Glutamatergic neuron (in vitro differentiated cells): ENCODE measurements at regions not wholly inside any gene's neighbourhood (a gene's known extent, or its start where the extent isn't known, plus 50 kb on each side); places are given as distances from the start of the nearest gene placed in this dataset.

Source experiments
- DNase-seq: peaks from one replicate; pipeline ENCODE4 v3.0.0; 2022
- H3K27ac Mint-ChIP-seq: one replicate; pipeline ENCODE4 v1.8.0; 2020; ENCODE audit warnings: mild to moderate bottlenecking, mixed read lengths, inconsistent platforms; ENCODE audit not compliant: unreplicated experiment
- H3K27me3 Mint-ChIP-seq: one replicate; pipeline ENCODE4 v1.8.0; 2020; ENCODE audit warnings: mild to moderate bottlenecking, moderate library complexity, mixed read lengths, inconsistent platforms; ENCODE audit not compliant: unreplicated experiment
- H3K36me3 Mint-ChIP-seq: one replicate; pipeline ENCODE4 v1.8.0; 2020; ENCODE audit warnings: mild to moderate bottlenecking, mixed read lengths, inconsistent platforms; ENCODE audit not compliant: unreplicated experiment
- H3K4me1 Mint-ChIP-seq: one replicate; pipeline ENCODE4 v1.8.0; 2020; ENCODE audit warnings: mild to moderate bottlenecking, low read depth, mixed read lengths, inconsistent platforms; ENCODE audit not compliant: unreplicated experiment
- H3K4me3 Mint-ChIP-seq: one replicate; pipeline ENCODE4 v1.8.0; 2020; ENCODE audit warnings: mild to moderate bottlenecking, mixed read lengths, inconsistent platforms; ENCODE audit not compliant: unreplicated experiment
- H3K9me3 Mint-ChIP-seq: one replicate; pipeline ENCODE4 v1.8.0; 2020; ENCODE audit warnings: mild to moderate bottlenecking, moderate library complexity, mixed read lengths, inconsistent platforms; ENCODE audit not compliant: unreplicated experiment
- TF ChIP-seq, protein P1 (sequence below): fragments of 200-600 bp; sonication (generic); IDR thresholded peaks from one replicate; pipeline ENCODE4 v1.5.0; 2021; ENCODE audit not compliant: partially characterized antibody, unreplicated experiment

DNA sequence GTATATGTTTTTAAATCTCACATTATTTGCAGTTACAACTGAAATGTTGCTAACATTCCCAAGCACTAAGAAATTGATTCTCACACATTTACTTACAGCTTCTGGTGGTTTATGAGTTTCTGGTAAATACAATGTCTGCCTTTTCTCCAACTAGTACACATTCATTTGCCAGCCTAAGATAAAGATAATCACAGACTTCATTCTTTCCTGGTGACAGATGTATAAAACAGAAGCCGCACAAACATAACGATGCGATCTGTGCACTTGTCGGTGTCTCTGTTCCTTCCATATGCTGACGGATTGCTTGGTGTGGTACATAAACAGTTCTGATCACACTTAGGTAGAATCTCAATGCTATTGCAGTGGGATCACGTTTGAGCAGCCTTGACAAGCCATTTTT, 100.4 kb upstream of the DDX18 start:
- no peak for DNase-seq
- Mint-ChIP-seq H3K4me1 (peaks cover 6% of the 10 kb centered on the region), H3K9me3 (no peaks in the 10 kb centered on the region), H3K4me3 (no peak overlapping the region), H3K27ac (no peak overlapping the region), H3K36me3 (no peaks in the 10 kb centered on the region), H3K27me3 (no peaks in the 10 kb centered on the region)
- TF ChIP-seq, protein P1, sequence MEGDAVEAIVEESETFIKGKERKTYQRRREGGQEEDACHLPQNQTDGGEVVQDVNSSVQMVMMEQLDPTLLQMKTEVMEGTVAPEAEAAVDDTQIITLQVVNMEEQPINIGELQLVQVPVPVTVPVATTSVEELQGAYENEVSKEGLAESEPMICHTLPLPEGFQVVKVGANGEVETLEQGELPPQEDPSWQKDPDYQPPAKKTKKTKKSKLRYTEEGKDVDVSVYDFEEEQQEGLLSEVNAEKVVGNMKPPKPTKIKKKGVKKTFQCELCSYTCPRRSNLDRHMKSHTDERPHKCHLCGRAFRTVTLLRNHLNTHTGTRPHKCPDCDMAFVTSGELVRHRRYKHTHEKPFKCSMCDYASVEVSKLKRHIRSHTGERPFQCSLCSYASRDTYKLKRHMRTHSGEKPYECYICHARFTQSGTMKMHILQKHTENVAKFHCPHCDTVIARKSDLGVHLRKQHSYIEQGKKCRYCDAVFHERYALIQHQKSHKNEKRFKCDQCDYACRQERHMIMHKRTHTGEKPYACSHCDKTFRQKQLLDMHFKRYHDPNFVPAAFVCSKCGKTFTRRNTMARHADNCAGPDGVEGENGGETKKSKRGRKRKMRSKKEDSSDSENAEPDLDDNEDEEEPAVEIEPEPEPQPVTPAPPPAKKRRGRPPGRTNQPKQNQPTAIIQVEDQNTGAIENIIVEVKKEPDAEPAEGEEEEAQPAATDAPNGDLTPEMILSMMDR: no peak

DNA sequence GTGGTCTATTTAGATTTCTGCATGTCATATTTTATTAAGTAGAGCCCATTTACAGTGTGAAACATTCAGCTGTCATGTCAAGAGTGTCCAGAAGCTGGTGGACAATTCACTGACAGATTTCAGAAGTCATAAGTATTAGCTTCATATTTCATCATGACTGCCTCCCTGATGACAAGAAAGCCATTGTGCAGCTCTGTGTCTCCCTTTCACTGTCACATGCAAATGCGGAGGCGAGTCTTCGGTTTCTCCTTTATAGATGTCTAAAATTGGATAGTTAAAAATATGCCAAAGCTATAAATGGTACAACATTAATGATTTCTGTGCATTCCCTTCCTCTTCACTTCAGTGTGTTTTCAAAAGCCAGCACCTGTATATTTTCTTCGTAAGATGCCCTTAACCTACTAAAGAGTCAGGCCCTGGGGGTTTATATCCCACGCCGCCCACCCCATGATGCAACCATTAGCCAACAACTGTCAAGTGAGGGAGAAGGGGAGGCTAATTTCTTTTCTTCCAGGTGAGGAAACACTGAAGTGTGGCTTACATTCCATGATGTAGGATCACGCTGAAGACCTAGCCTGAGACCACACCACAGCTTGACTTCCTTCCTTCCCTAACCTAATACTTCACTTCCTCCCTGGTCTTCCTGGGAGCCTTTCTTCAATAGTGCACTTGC, 99.6 kb upstream of the DDX18 start:
- H3K36me3 Mint-ChIP-seq: no peaks in the 10 kb centered on the region
- no peak for DNase-seq
- H3K27me3 Mint-ChIP-seq: no peaks in the 10 kb centered on the region
- H3K4me3 Mint-ChIP-seq: no peak overlapping the region
- peaks cover 6% of the 10 kb centered on the region for H3K4me1 Mint-ChIP-seq
- H3K27ac Mint-ChIP-seq: no peak overlapping the region
- no peaks in the 10 kb centered on the region for H3K9me3 Mint-ChIP-seq
- TF ChIP-seq, protein P1: no peak

DNA sequence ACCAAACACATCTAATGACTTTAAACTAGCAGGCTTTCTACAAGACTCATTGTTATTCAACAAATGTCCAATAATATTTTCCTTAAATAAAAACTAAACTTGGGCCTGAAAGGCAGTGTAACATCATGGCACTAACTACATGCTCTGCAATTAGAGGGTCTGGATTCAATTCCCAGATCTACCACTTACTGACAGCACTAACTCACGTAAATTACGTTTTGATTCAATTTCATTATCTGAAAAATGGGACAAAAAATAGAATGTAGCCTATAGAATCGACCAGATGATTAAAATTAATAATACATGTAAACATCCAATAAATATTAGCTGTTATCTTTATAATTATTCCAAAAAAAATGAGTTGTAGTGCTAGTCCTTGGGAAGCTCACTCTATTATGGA, 98.0 kb upstream of the DDX18 start:
- DNase-seq: no peak
- no peak overlapping the region for H3K27ac Mint-ChIP-seq
- H3K9me3 Mint-ChIP-seq: no peaks in the 10 kb centered on the region
- TF ChIP-seq, protein P1: no peak
- no peaks in the 10 kb centered on the region for H3K27me3 Mint-ChIP-seq
- no peaks in the 10 kb centered on the region for H3K36me3 Mint-ChIP-seq
- H3K4me1 Mint-ChIP-seq: peaks cover 6% of the 10 kb centered on the region
- H3K4me3 Mint-ChIP-seq: no peak overlapping the region

DNA sequence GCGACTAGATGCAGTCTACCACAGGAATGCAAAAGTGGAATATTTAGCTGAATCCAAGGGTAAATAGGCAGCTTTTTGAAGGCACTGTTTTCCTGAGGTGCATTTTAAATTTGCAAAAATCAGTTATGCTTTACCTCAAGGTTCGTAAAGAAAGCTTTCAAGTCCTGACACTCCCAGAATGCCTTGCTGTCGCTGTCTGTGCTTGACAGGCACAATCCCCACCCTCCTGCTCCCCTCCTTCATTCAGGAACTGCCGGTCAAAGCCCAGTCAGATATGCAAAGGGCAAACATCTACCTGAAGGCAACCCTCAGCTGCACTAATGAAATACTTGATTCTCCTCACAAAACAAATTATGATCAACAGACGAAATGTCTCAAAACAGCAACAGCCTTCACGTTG, 97.4 kb upstream of the DDX18 start:
- Mint-ChIP-seq H3K36me3 (no peaks in the 10 kb centered on the region), H3K27me3 (peaks cover 2% of the 10 kb centered on the region), H3K4me3 (no peak overlapping the region), H3K27ac (no peak overlapping the region), H3K9me3 (no peaks in the 10 kb centered on the region), H3K4me1 (peaks cover 6% of the 10 kb centered on the region)
- TF ChIP-seq, protein P1: no peak
- DNase-seq: no peak

DNA sequence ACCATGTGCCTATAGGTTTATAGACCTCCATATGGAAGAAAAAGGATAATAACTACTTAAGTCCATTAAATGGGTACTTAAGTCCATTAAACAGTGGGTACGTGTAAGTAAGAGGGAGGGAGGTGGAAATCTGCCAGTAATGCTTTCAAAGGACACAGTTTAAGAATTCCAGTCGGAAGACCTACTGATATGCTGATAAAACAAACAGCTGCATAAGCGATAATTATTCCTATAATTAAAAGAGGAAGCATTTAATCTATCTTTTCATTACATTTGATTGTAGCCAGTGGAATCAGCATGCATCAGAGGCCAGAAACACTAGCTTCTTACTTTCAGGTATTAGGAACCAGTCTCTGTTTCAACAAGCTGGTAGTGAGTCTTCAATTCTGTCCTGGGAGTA, 96.4 kb upstream of the DDX18 start:
- TF ChIP-seq, protein P1: no peak
- Mint-ChIP-seq H3K4me3 (no peak overlapping the region), H3K36me3 (no peaks in the 10 kb centered on the region), H3K9me3 (no peaks in the 10 kb centered on the region), H3K27ac (no peak overlapping the region), H3K4me1 (peaks cover 6% of the 10 kb centered on the region), H3K27me3 (peaks cover 2% of the 10 kb centered on the region)
- no peak for DNase-seq
